SK-N-MC (cell line): ENCODE measurements at regions not wholly inside any gene's neighbourhood (a gene's known extent, or its start where the extent isn't known, plus 50 kb on each side); places are given as distances from the start of the nearest gene placed in this dataset.

Experiments
- DNase-seq: peaks from one replicate; pipeline ENCODE4 v3.0.0-alpha.2; 2011; ENCODE audit warnings: low read depth, low spot score
- H3K27ac ChIP-seq: fragments of 200-600 bp; sonication (generic); 2 replicates; pipeline ENCODE4 v1.5.1; 2016; ENCODE audit warnings: mixed run types
- H3K36me3 ChIP-seq: fragments of 200-600 bp; sonication (generic); 2 replicates; pipeline ENCODE4 v1.6.1; 2017; ENCODE audit warnings: antibody characterized with exemption, low read length, mixed read lengths; ENCODE audit not compliant: insufficient read depth
- H3K4me3 ChIP-seq: fragments of 200-600 bp; sonication (generic); 2 replicates; pipeline ENCODE4 v1.5.1; 2016
- H3K9ac ChIP-seq: fragments of 200-600 bp; sonication (generic); 2 replicates; pipeline ENCODE4 v1.8.0; 2017; ENCODE audit warnings: mixed run types, mixed read lengths; ENCODE audit not compliant: insufficient read length
- H3K9me3 ChIP-seq: fragments of 200-600 bp; sonication (generic); 2 replicates; pipeline ENCODE4 v1.6.1; 2017; ENCODE audit warnings: low read depth, mild to moderate bottlenecking, antibody characterized with exemption, low read length, moderate library complexity, mixed read lengths
- EZH2 ChIP-seq: fragments of 200-600 bp; sonication (generic); IDR thresholded peaks from one replicate; pipeline ENCODE4 v1.6.1; 2017; ENCODE audit warnings: antibody characterized with exemption
- FOXP2 ChIP-seq: optimal IDR thresholded peaks from 2 replicates; pipeline ENCODE3; 2011; ENCODE audit warnings: mild to moderate bottlenecking, moderate library complexity; ENCODE audit not compliant: insufficient read depth; ENCODE audit errors: extremely low read length, control extremely low read depth
- POLR2AphosphoS5 ChIP-seq: IDR thresholded peaks from 2 replicates; pipeline ENCODE4 v1.6.1; 2012; ENCODE audit warnings: mild to moderate bottlenecking, low read depth, low read length, borderline replicate concordance

- H3K9me3 ChIP-seq: no peaks in the 10 kb centered on the region
- no peaks in the 10 kb centered on the region for H3K36me3 ChIP-seq
- H3K27ac ChIP-seq: no peak overlapping the region
- DNase-seq: no peak
- no peak overlapping the region for H3K9ac ChIP-seq
- TF ChIP-seq EZH2: no peak
- TF ChIP-seq POLR2AphosphoS5: no peak
- TF ChIP-seq FOXP2: no peak
- H3K4me3 ChIP-seq: no peak overlapping the region
Measured at GRCh38 chr12:107327651-107328182, 234.4 kb upstream of the CRY1 start.

GRCh38 chr12:107328442-107329133 is 235.2 kb upstream of the CRY1 start:
- Histone ChIP-seq H3K9ac (no peak overlapping the region), H3K9me3 (no peaks in the 10 kb centered on the region), H3K36me3 (no peaks in the 10 kb centered on the region), H3K4me3 (no peak overlapping the region), H3K27ac (no peak overlapping the region)
- DNase-seq: no peak
- TF ChIP-seq POLR2AphosphoS5: no peak
- TF ChIP-seq EZH2: no peak
- TF ChIP-seq FOXP2: no peak

GRCh38 chr12:107329569-107330324 is 236.4 kb upstream of the CRY1 start:
- no peak for TF ChIP-seq EZH2
- TF ChIP-seq POLR2AphosphoS5: no peak
- no peak for TF ChIP-seq FOXP2
- no peak overlapping the region for H3K4me3 ChIP-seq
- DNase-seq: no peak
- H3K9ac ChIP-seq: no peak overlapping the region
- no peaks in the 10 kb centered on the region for H3K9me3 ChIP-seq
- H3K36me3 ChIP-seq: no peaks in the 10 kb centered on the region
- H3K27ac ChIP-seq: no peak overlapping the region

GRCh38 chr12:107330831-107331431 is 237.6 kb upstream of the CRY1 start:
- TF ChIP-seq EZH2 (no peak), POLR2AphosphoS5 (no peak), FOXP2 (no peak)
- H3K4me3 ChIP-seq: no peak overlapping the region
- no peak for DNase-seq
- no peaks in the 10 kb centered on the region for H3K9me3 ChIP-seq
- no peaks in the 10 kb centered on the region for H3K36me3 ChIP-seq
- no peak overlapping the region for H3K9ac ChIP-seq
- H3K27ac ChIP-seq: no peak overlapping the region

GRCh38 chr12:107331471-107331870 is 238.1 kb upstream of the CRY1 start:
- no peak for DNase-seq
- Histone ChIP-seq H3K27ac (no peak overlapping the region), H3K9ac (no peak overlapping the region), H3K9me3 (no peaks in the 10 kb centered on the region), H3K4me3 (no peak overlapping the region), H3K36me3 (no peaks in the 10 kb centered on the region)
- no peak for TF ChIP-seq POLR2AphosphoS5
- TF ChIP-seq FOXP2: no peak
- no peak for TF ChIP-seq EZH2

- Histone ChIP-seq H3K4me3 (no peak overlapping the region), H3K27ac (no peak overlapping the region), H3K9me3 (no peaks in the 10 kb centered on the region), H3K9ac (no peak overlapping the region), H3K36me3 (no peaks in the 10 kb centered on the region)
- no peak for TF ChIP-seq EZH2
- DNase-seq: no peak
Measured at GRCh38 chr12:107331912-107332311, 238.6 kb upstream of the CRY1 start.

- H3K36me3 ChIP-seq: no peaks in the 10 kb centered on the region
- H3K27ac ChIP-seq: no peak overlapping the region
- DNase-seq: no peak
- H3K9me3 ChIP-seq: no peaks in the 10 kb centered on the region
- no peak overlapping the region for H3K9ac ChIP-seq
- TF ChIP-seq EZH2: no peak
- TF ChIP-seq POLR2AphosphoS5: no peak
- TF ChIP-seq FOXP2: no peak
- no peak overlapping the region for H3K4me3 ChIP-seq
Measured at GRCh38 chr12:107332743-107333142, 239.4 kb upstream of the CRY1 start.

- Histone ChIP-seq H3K9ac (no peak overlapping the region), H3K36me3 (no peaks in the 10 kb centered on the region), H3K9me3 (no peaks in the 10 kb centered on the region), H3K27ac (no peak overlapping the region), H3K4me3 (no peak overlapping the region)
- DNase-seq: no peak
- TF ChIP-seq FOXP2: no peak
- TF ChIP-seq POLR2AphosphoS5: no peak
- no peak for TF ChIP-seq EZH2
Measured at GRCh38 chr12:107335802-107336570, 242.6 kb upstream of the CRY1 start.
